GM23338 (cell line): ENCODE measurements at regions not wholly inside any gene's neighbourhood (a gene's known extent, or its start where the extent isn't known, plus 50 kb on each side); places are given as distances from the start of the nearest gene placed in this dataset.

ENCODE experiments used
- ATAC-seq: fragments of 200-7000 bp; cut with Tn5 transposase; 3 replicates; pipeline ENCODE4 v1.9.1; 2020
- DNase-seq: peaks from one replicate; pipeline ENCODE4 v3.0.0-alpha.2; 2015; ENCODE audit warnings: low spot score
- H2AFZ ChIP-seq: fragments of 200-600 bp; sonication (generic); 2 replicates; pipeline ENCODE4 v1.8.0; 2016; ENCODE audit warnings: antibody characterized with exemption, mild to moderate bottlenecking, moderate library complexity
- H3F3A ChIP-seq: fragments of 200-600 bp; sonication (generic); replicated peaks from 2 replicates; pipeline ENCODE4 v1.8.0; 2017; ENCODE audit warnings: antibody characterized with exemption, mixed run types, low read depth
- H3K27ac ChIP-seq: fragments of 200-600 bp; sonication (generic); 2 replicates; pipeline ENCODE4 v1.6.1; 2016; ENCODE audit warnings: low read depth
- H3K27me3 ChIP-seq: fragments of 200-600 bp; sonication (generic); 2 replicates; pipeline ENCODE4 v1.8.0; 2016; ENCODE audit warnings: mild to moderate bottlenecking, mixed run types, moderate library complexity; ENCODE audit not compliant: insufficient read depth
- H3K36me3 ChIP-seq: fragments of 200-600 bp; sonication (generic); 2 replicates; pipeline ENCODE4 v1.8.0; 2016; ENCODE audit warnings: mild to moderate bottlenecking; ENCODE audit not compliant: insufficient read depth
- H3K4me1 ChIP-seq: fragments of 200-600 bp; sonication (generic); 2 replicates; pipeline ENCODE4 v1.8.0; 2016; ENCODE audit warnings: mild to moderate bottlenecking, moderate library complexity; ENCODE audit not compliant: insufficient read depth
- H3K4me2 ChIP-seq: fragments of 200-600 bp; sonication (generic); 2 replicates; pipeline ENCODE4 v1.7.1; 2017; ENCODE audit warnings: mixed run types
- H3K4me3 ChIP-seq: fragments of 200-600 bp; sonication (generic); 2 replicates; pipeline ENCODE4 v1.6.1; 2016; ENCODE audit warnings: mixed run types
- H3K79me2 ChIP-seq: fragments of 200-600 bp; sonication (generic); replicated peaks from 2 replicates; pipeline ENCODE4 v1.8.0; 2017; ENCODE audit warnings: mild to moderate bottlenecking; ENCODE audit not compliant: insufficient read depth
- H3K9me2 ChIP-seq: fragments of 200-600 bp; sonication (generic); 2 replicates; pipeline ENCODE4 v1.8.0; 2017; ENCODE audit not compliant: insufficient read depth
- H4K20me1 ChIP-seq: fragments of 200-600 bp; sonication (generic); replicated peaks from 2 replicates; pipeline ENCODE4 v1.8.0; 2017; ENCODE audit warnings: mild to moderate bottlenecking; ENCODE audit not compliant: insufficient read depth
- H3K27ac Mint-ChIP-seq: 2 replicates; pipeline ENCODE4 v1.8.0; 2020; ENCODE audit warnings: inconsistent platforms, mild to moderate bottlenecking, moderate library complexity, mixed read lengths
- H3K27me3 Mint-ChIP-seq: 3 replicates; pipeline ENCODE4 v1.8.0; 2022; ENCODE audit warnings: low read depth, mild to moderate bottlenecking, moderate library complexity, mixed read lengths, inconsistent platforms; ENCODE audit not compliant: insufficient read depth, poor library complexity
- H3K36me3 Mint-ChIP-seq: 3 replicates; pipeline ENCODE4 v1.8.0; 2021; ENCODE audit warnings: low read depth, mild to moderate bottlenecking, inconsistent platforms, moderate library complexity, mixed read lengths
- H3K4me1 Mint-ChIP-seq: 3 replicates; pipeline ENCODE4 v1.8.0; 2020; ENCODE audit warnings: mild to moderate bottlenecking, inconsistent platforms, mixed read lengths
- H3K4me3 Mint-ChIP-seq: 3 replicates; pipeline ENCODE4 v1.8.0; 2021; ENCODE audit warnings: moderate library complexity, mild to moderate bottlenecking, inconsistent platforms, mixed read lengths
- H3K9me3 Mint-ChIP-seq: 3 replicates; pipeline ENCODE4 v1.8.0; 2020; ENCODE audit warnings: moderate library complexity, mild to moderate bottlenecking, inconsistent platforms, mixed read lengths
- CTCF ChIP-seq, 2 experiments: fragments of 200-600 bp in 1 of 2; sonication (generic) in 1 of 2; conservative IDR thresholded peaks; 2 replicates each; pipeline versions ENCODE4 v1.5.1 to v1.6.1; 2016 to 2017; ENCODE audit warnings: antibody characterized with exemption in 2 of 2, low read depth in 2 of 2, mild to moderate bottlenecking in 2 of 2, moderate library complexity in 1 of 2
- EZH2phosphoT487 ChIP-seq: fragments of 200-600 bp; sonication (generic); IDR thresholded peaks from one replicate; pipeline ENCODE4 v1.8.1; 2018; ENCODE audit warnings: antibody characterized with exemption; ENCODE audit not compliant: unreplicated experiment
- NANOG ChIP-seq: IDR thresholded peaks from 2 replicates; pipeline ENCODE4 v1.6.1; 2016; ENCODE audit warnings: antibody characterized with exemption, borderline replicate concordance
- TF ChIP-seq, protein P1 (sequence below): fragments of 250-450 bp; sonication (Bioruptor Pico); IDR thresholded peaks from 2 replicates; pipeline ENCODE4 v1.5.0; 2020; ENCODE audit warnings: mild to moderate bottlenecking, moderate library complexity
- TF ChIP-seq, protein P2 (sequence below): IDR thresholded peaks from 2 replicates; pipeline ENCODE4 v1.6.1; 2016; ENCODE audit warnings: antibody characterized with exemption

DNA sequence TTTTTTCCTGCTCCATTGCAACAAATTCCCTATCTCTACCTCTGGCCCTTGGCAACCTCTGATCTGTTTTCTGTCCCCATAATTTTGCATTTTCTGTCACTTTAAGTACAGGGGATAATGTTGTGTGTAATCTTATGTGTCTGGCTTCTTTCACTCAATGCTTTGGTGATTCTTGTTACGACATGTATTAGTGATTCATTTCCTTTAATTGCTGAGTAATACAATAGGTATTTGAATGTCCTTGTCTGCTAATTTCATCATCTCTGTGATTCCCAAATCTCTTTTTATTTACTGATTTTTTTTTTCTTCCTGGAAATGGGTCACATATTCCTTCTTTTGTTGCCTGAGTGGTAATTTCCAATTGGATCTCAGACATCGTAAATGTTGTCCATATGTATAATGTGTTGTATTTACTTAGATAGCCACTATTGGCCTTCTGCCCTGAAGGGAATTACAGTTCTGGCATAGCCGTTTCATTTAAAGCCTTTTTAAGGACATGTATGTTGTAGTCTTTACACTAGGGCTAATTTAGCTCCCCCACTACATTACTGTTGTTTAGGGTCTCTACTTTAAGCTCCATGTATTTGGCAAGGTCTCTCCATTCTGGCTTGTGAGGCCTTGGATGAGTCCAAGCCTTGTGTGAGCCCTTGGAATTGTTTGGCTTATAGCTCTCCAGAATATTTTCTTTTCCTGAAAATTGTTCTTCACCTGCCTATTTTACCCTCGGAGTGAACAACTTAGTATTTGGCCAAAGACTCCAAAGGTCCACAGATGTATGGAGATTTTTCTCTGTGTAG is 683.8 kb downstream of the LRRC70 start (continued):
- TF ChIP-seq, protein P1, sequence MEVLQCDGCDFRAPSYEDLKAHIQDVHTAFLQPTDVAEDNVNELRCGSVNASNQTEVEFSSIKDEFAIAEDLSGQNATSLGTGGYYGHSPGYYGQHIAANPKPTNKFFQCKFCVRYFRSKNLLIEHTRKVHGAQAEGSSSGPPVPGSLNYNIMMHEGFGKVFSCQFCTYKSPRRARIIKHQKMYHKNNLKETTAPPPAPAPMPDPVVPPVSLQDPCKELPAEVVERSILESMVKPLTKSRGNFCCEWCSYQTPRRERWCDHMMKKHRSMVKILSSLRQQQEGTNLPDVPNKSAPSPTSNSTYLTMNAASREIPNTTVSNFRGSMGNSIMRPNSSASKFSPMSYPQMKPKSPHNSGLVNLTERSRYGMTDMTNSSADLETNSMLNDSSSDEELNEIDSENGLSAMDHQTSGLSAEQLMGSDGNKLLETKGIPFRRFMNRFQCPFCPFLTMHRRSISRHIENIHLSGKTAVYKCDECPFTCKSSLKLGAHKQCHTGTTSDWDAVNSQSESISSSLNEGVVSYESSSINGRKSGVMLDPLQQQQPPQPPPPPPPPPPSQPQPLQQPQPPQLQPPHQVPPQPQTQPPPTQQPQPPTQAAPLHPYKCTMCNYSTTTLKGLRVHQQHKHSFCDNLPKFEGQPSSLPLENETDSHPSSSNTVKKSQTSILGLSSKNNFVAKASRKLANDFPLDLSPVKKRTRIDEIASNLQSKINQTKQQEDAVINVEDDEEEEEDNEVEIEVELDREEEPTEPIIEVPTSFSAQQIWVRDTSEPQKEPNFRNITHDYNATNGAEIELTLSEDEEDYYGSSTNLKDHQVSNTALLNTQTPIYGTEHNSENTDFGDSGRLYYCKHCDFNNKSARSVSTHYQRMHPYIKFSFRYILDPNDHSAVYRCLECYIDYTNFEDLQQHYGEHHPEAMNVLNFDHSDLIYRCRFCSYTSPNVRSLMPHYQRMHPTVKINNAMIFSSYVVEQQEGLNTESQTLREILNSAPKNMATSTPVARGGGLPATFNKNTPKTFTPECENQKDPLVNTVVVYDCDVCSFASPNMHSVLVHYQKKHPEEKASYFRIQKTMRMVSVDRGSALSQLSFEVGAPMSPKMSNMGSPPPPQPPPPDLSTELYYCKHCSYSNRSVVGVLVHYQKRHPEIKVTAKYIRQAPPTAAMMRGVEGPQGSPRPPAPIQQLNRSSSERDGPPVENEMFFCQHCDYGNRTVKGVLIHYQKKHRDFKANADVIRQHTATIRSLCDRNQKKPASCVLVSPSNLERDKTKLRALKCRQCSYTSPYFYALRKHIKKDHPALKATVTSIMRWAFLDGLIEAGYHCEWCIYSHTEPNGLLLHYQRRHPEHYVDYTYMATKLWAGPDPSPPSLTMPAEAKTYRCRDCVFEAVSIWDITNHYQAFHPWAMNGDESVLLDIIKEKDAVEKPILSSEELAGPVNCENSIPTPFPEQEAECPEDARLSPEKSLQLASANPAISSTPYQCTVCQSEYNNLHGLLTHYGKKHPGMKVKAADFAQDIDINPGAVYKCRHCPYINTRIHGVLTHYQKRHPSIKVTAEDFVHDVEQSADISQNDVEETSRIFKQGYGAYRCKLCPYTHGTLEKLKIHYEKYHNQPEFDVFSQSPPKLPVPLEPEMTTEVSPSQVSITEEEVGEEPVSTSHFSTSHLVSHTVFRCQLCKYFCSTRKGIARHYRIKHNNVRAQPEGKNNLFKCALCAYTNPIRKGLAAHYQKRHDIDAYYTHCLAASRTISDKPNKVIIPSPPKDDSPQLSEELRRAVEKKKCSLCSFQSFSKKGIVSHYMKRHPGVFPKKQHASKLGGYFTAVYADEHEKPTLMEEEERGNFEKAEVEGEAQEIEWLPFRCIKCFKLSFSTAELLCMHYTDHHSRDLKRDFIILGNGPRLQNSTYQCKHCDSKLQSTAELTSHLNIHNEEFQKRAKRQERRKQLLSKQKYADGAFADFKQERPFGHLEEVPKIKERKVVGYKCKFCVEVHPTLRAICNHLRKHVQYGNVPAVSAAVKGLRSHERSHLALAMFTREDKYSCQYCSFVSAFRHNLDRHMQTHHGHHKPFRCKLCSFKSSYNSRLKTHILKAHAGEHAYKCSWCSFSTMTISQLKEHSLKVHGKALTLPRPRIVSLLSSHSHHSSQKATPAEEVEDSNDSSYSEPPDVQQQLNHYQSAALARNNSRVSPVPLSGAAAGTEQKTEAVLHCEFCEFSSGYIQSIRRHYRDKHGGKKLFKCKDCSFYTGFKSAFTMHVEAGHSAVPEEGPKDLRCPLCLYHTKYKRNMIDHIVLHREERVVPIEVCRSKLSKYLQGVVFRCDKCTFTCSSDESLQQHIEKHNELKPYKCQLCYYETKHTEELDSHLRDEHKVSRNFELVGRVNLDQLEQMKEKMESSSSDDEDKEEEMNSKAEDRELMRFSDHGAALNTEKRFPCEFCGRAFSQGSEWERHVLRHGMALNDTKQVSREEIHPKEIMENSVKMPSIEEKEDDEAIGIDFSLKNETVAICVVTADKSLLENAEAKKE (CRISPR knock-in tag), result no peak
- TF ChIP-seq CTCF (conservative IDR thresholded peaks at IDR 0.05; ENCODE audit: low read depth in 2 of 2) (no peak), NANOG (no peak), EZH2phosphoT487 (no peak)
- TF ChIP-seq, protein P2, sequence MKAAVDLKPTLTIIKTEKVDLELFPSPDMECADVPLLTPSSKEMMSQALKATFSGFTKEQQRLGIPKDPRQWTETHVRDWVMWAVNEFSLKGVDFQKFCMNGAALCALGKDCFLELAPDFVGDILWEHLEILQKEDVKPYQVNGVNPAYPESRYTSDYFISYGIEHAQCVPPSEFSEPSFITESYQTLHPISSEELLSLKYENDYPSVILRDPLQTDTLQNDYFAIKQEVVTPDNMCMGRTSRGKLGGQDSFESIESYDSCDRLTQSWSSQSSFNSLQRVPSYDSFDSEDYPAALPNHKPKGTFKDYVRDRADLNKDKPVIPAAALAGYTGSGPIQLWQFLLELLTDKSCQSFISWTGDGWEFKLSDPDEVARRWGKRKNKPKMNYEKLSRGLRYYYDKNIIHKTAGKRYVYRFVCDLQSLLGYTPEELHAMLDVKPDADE, result no peak

GRCh38 chr5:63261695-63262094 is 683.1 kb downstream of the LRRC70 start:
- Mint-ChIP-seq H3K27ac (no peak overlapping the region), H3K36me3 (no peaks in the 10 kb centered on the region), H3K9me3 (no peaks in the 10 kb centered on the region), H3K27me3 (no peaks in the 10 kb centered on the region), H3K4me3 (no peak overlapping the region), H3K4me1 (no peaks in the 10 kb centered on the region)
- no peak overlapping the region for H3K27ac ChIP-seq
- H3K9me2 ChIP-seq, result no peaks in the 10 kb centered on the region
- no peaks in the 10 kb centered on the region for H3K79me2 ChIP-seq
- H3K27me3 ChIP-seq, result no peaks in the 10 kb centered on the region
- DNase-seq (no peak), ATAC-seq (no peak)
- H3F3A ChIP-seq, result no peaks in the 10 kb centered on the region
- H3K4me1 ChIP-seq, result no peaks in the 10 kb centered on the region
- no peak overlapping the region for H3K4me2 ChIP-seq
- no peak overlapping the region for H2AFZ ChIP-seq
- H3K4me3 ChIP-seq, result no peak overlapping the region
- no peaks in the 10 kb centered on the region for H3K36me3 ChIP-seq
- no peaks in the 10 kb centered on the region for H4K20me1 ChIP-seq
- TF ChIP-seq, protein P1 (CRISPR knock-in tag), result no peak
